ENCODE measurements at regions not wholly inside any gene's neighbourhood (a gene's known extent, or its start where the extent isn't known, plus 50 kb on each side); places are given as distances from the start of the nearest gene placed in this dataset.

DNA sequence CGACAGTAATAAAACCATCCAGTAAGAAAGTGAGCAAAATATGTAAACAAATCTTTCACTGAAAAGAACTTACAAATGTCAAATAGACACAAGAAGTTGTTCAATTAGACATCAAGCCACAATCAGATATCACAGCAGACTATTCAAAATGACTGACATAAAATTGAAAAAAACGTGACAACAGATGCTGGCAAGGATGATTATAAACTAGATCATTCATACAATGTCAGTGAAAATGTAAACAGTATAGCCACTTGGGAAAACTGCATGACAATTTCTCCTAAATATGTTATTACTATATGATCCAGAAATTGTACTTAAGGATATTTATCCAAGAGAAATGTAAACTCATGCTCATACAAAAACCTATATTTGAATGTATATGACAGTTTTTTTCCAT, 609.4 kb upstream of the CNTNAP5 start:
- Histone ChIP-seq H3K9me3 (ENCODE audit: control insufficient read depth, insufficient read depth, low read depth, low read length) (no peaks in the 10 kb centered on the region), H3K36me3 (ENCODE audit: control insufficient read depth, insufficient read depth, low read length) (no peaks in the 10 kb centered on the region), H3K4me3 (ENCODE audit: low read depth in 2 of 2, low read length in 2 of 2) (no peak overlapping the region), H3K27me3 (ENCODE audit: control insufficient read depth, insufficient read depth, low read length) (no peaks in the 10 kb centered on the region), H3K27ac (ENCODE audit: low read length) (no peak overlapping the region), H3K4me1 (ENCODE audit: control insufficient read depth, insufficient read depth, low read length) (no peaks in the 10 kb centered on the region)
- POLR2A ChIA-PET, result no interaction called here
- intact Hi-C loops (cut with micrococcal nuclease; ENCODE audit: unreplicated experiment) (no loop called here), in situ Hi-C loops (cut with HindIII; ENCODE audit: low pct_unique_long_range_greater_than_20kb, low sequenced_read_pairs) (no loop called here)
- no peak for ATAC-seq
- no peak for TF ChIP-seq TCF7L2 (IDR thresholded peaks at IDR 0.05; ENCODE audit: low read depth, low read length)
- no peak for TF ChIP-seq POLR2AphosphoS5 (IDR thresholded peaks at IDR 0.05; ENCODE audit: low read depth, low read length)
- no peak for TF ChIP-seq REST (IDR thresholded peaks at IDR 0.05; ENCODE audit: insufficient read depth in 1 of 2, low read depth in 2 of 2, low read length in 1 of 2)
- TF ChIP-seq CTCF (IDR thresholded peaks at IDR 0.05), result no peak
- TF ChIP-seq SIN3A (IDR thresholded peaks at IDR 0.05; ENCODE audit: borderline replicate concordance, insufficient read depth, low read depth, low read length), result no peak
- no TSS peak for BruUV-seq (replicated peaks)
- no peak for DNase-seq (ENCODE audit: low read depth, low spot score)
- CTCF ChIA-PET, result no interaction called here

- Histone ChIP-seq H3K4me1 (ENCODE audit: control insufficient read depth, insufficient read depth, low read length) (no peaks in the 10 kb centered on the region), H3K36me3 (ENCODE audit: control insufficient read depth, insufficient read depth, low read length) (no peaks in the 10 kb centered on the region), H3K4me3 (ENCODE audit: low read depth in 2 of 2, low read length in 2 of 2) (no peak overlapping the region), H3K27me3 (ENCODE audit: control insufficient read depth, insufficient read depth, low read length) (no peaks in the 10 kb centered on the region), H3K9me3 (ENCODE audit: control insufficient read depth, insufficient read depth, low read depth, low read length) (no peaks in the 10 kb centered on the region), H3K27ac (ENCODE audit: low read length) (no peak overlapping the region)
- ChIA-PET POLR2A (no interaction called here), CTCF (no interaction called here)
- no peak for TF ChIP-seq POLR2AphosphoS5 (IDR thresholded peaks at IDR 0.05; ENCODE audit: low read depth, low read length)
- no peak for TF ChIP-seq TCF7L2 (IDR thresholded peaks at IDR 0.05; ENCODE audit: low read depth, low read length)
- no peak for TF ChIP-seq CTCF (IDR thresholded peaks at IDR 0.05)
- TF ChIP-seq SIN3A (IDR thresholded peaks at IDR 0.05; ENCODE audit: borderline replicate concordance, insufficient read depth, low read depth, low read length), result no peak
- no peak for TF ChIP-seq REST (IDR thresholded peaks at IDR 0.05; ENCODE audit: insufficient read depth in 1 of 2, low read depth in 2 of 2, low read length in 1 of 2)
- in situ Hi-C loops (cut with HindIII; ENCODE audit: low pct_unique_long_range_greater_than_20kb, low sequenced_read_pairs), result no loop called here
- ATAC-seq (no peak), DNase-seq (ENCODE audit: low read depth, low spot score) (no peak)
- intact Hi-C loops (cut with micrococcal nuclease; ENCODE audit: unreplicated experiment), result no loop called here
- BruUV-seq (replicated peaks), result no TSS peak
These were observed 605.1 kb upstream of the CNTNAP5 start for GRCh38 chr2:123419976-123420375.

Data from Panc1 (cell line).